H9 (cell line): ENCODE measurements at regions not wholly inside any gene's neighbourhood (a gene's known extent, or its start where the extent isn't known, plus 50 kb on each side); places are given as distances from the start of the nearest gene placed in this dataset.
A peak's percentile ranks its signal among the peaks of the same experiment; 100 is the strongest.

Experiments used
- DNase-seq: peaks from one replicate; pipeline ENCODE4 v3.0.0-alpha.2; 2017
- H2AFZ ChIP-seq: one replicate; pipeline ENCODE4 v1.6.1; 2013; ENCODE audit warnings: mild to moderate bottlenecking, low read length, control low read depth, moderate library complexity
- H2AK5ac ChIP-seq: 2 replicates; pipeline ENCODE4 v1.6.1; 2013; ENCODE audit warnings: low read length, control low read depth, mixed read lengths; ENCODE audit not compliant: insufficient read length
- H2BK120ac ChIP-seq: one replicate; pipeline ENCODE4 v1.6.1; 2013; ENCODE audit warnings: low read depth, mild to moderate bottlenecking, low read length, control low read depth, inconsistent platforms; ENCODE audit not compliant: poor library complexity, severe bottlenecking
- H2BK12ac ChIP-seq: 2 replicates; pipeline ENCODE4 v1.6.1; 2013; ENCODE audit warnings: low read length, control low read depth, mixed read lengths, low read depth; ENCODE audit not compliant: insufficient read length
- H2BK15ac ChIP-seq: 2 replicates; pipeline ENCODE4 v1.6.1; 2013; ENCODE audit warnings: low read depth, low read length, control low read depth
- H2BK20ac ChIP-seq: one replicate; pipeline ENCODE4 v1.6.1; 2013; ENCODE audit warnings: low read depth, mild to moderate bottlenecking, low read length, control low read depth, inconsistent platforms; ENCODE audit not compliant: poor library complexity, severe bottlenecking
- H2BK5ac ChIP-seq: 2 replicates; pipeline ENCODE4 v1.6.1; 2013; ENCODE audit warnings: low read length, control low read depth, mixed read lengths; ENCODE audit not compliant: insufficient read length
- H3K14ac ChIP-seq: 2 replicates; pipeline ENCODE4 v1.6.1; 2013; ENCODE audit warnings: low read length, control low read depth; ENCODE audit not compliant: insufficient read depth
- H3K18ac ChIP-seq: 2 replicates; pipeline ENCODE4 v1.6.1; 2013; ENCODE audit warnings: low read depth, mild to moderate bottlenecking, mixed read lengths, low read length, control low read depth; ENCODE audit not compliant: insufficient read length
- H3K23ac ChIP-seq: 2 replicates; pipeline ENCODE4 v1.6.1; 2013; ENCODE audit warnings: low read length, control low read depth, mixed read lengths, low read depth; ENCODE audit not compliant: insufficient read length
- H3K23me2 ChIP-seq: 2 replicates; pipeline ENCODE4 v1.6.1; 2013; ENCODE audit warnings: low read depth, mild to moderate bottlenecking, mixed read lengths, low read length, control low read depth; ENCODE audit not compliant: insufficient read length, poor library complexity, severe bottlenecking
- H3K27ac ChIP-seq: 2 replicates; pipeline ENCODE4 v1.5.1; 2013; ENCODE audit warnings: low read length, control low read depth, mixed read lengths, low read depth; ENCODE audit not compliant: insufficient read length
- H3K27me3 ChIP-seq: 2 replicates; pipeline ENCODE4 v1.6.1; 2013; ENCODE audit warnings: low read length, control low read depth, inconsistent platforms; ENCODE audit not compliant: insufficient read depth
- H3K4ac ChIP-seq: 2 replicates; pipeline ENCODE4 v1.6.1; 2013; ENCODE audit warnings: low read depth, mild to moderate bottlenecking, control low read depth, inconsistent platforms, low read length, moderate library complexity
- H3K4me1 ChIP-seq: 2 replicates; pipeline ENCODE4 v1.6.1; 2013; ENCODE audit warnings: low read length, control low read depth, inconsistent platforms; ENCODE audit not compliant: insufficient read depth
- H3K4me2 ChIP-seq: 2 replicates; pipeline ENCODE4 v1.6.1; 2013; ENCODE audit warnings: low read length, control low read depth, mixed read lengths; ENCODE audit not compliant: insufficient read length, insufficient read depth
- H3K56ac ChIP-seq: 2 replicates; pipeline ENCODE4 v1.6.1; 2013; ENCODE audit warnings: low read depth, mild to moderate bottlenecking, mixed read lengths, low read length, control low read depth; ENCODE audit not compliant: insufficient read length
- H3K79me1 ChIP-seq: 2 replicates; pipeline ENCODE4 v1.6.1; 2013; ENCODE audit warnings: low read depth, mild to moderate bottlenecking, moderate library complexity, low read length, control low read depth, inconsistent platforms; ENCODE audit not compliant: insufficient read depth, poor library complexity, severe bottlenecking
- H3K79me2 ChIP-seq: 2 replicates; pipeline ENCODE4 v1.6.1; 2013; ENCODE audit warnings: low read length, control low read depth, inconsistent platforms; ENCODE audit not compliant: insufficient read depth
- H3K9ac ChIP-seq: 2 replicates; pipeline ENCODE4 v1.6.1; 2013; ENCODE audit warnings: low read length, control low read depth, mixed read lengths; ENCODE audit not compliant: insufficient read length; ENCODE audit errors: extremely low read depth
- H3K9me3 ChIP-seq: one replicate; pipeline ENCODE4 v1.6.1; 2013; ENCODE audit warnings: low read depth, low read length, inconsistent platforms; ENCODE audit not compliant: control insufficient read depth
- H3T11ph ChIP-seq: one replicate; pipeline ENCODE4 v1.6.1; 2013; ENCODE audit warnings: mild to moderate bottlenecking, low read length, control low read depth, inconsistent platforms
- H4K20me1 ChIP-seq: one replicate; pipeline ENCODE4 v1.6.1; 2013; ENCODE audit not compliant: control insufficient read depth, insufficient read length, insufficient read depth
- H4K5ac ChIP-seq: 2 replicates; pipeline ENCODE4 v1.6.1; 2013; ENCODE audit warnings: low read depth, mild to moderate bottlenecking, mixed read lengths, low read length, control low read depth; ENCODE audit not compliant: insufficient read length
- H4K8ac ChIP-seq: replicated peaks from 2 replicates; pipeline ENCODE4 v1.6.1; 2013; ENCODE audit warnings: low read length, control low read depth, mixed read lengths, low read depth; ENCODE audit not compliant: insufficient read length
- H4K91ac ChIP-seq: 2 replicates; pipeline ENCODE4 v1.6.1; 2013; ENCODE audit warnings: low read depth, mild to moderate bottlenecking, moderate library complexity, mixed read lengths, low read length, control low read depth; ENCODE audit not compliant: insufficient read length
- H3K27ac Mint-ChIP-seq, 3 experiments: 2 replicates in 2 of 3; 3 replicates in 1 of 3; pipeline ENCODE4 v1.8.0; 2020 to 2021; ENCODE audit warnings: mixed read lengths in 3 of 3, mild to moderate bottlenecking in 1 of 3, moderate library complexity in 1 of 3
- H3K27me3 Mint-ChIP-seq: 2 replicates; pipeline ENCODE4 v1.8.0; 2021; ENCODE audit warnings: low read depth, mild to moderate bottlenecking, moderate library complexity, mixed read lengths
- H3K36me3 Mint-ChIP-seq, 3 experiments: 2 replicates in 2 of 3; 3 replicates in 1 of 3; pipeline ENCODE4 v1.8.0; 2020 to 2021; ENCODE audit warnings: low read depth in 3 of 3, mixed read lengths in 3 of 3; ENCODE audit not compliant: insufficient read depth in 1 of 3
- H3K4me1 Mint-ChIP-seq, 2 experiments: 2 replicates each; pipeline ENCODE4 v1.8.0; 2020; ENCODE audit warnings: mixed read lengths in 2 of 2
- H3K4me3 Mint-ChIP-seq, 2 experiments: 2 replicates in 1 of 2; 3 replicates in 1 of 2; pipeline ENCODE4 v1.8.0; 2020 to 2021; ENCODE audit warnings: mild to moderate bottlenecking in 2 of 2, mixed read lengths in 2 of 2, moderate library complexity in 1 of 2
- H3K9me3 Mint-ChIP-seq, 2 experiments: 2 replicates in 1 of 2; 3 replicates in 1 of 2; pipeline ENCODE4 v1.8.0; 2020; ENCODE audit warnings: mild to moderate bottlenecking in 2 of 2, mixed read lengths in 2 of 2, moderate library complexity in 1 of 2
- WGBS: extraction: QIAGEN DNeasy Blood & Tissue Kit; methylation state at CpG from one replicate; pipeline ENCODE4 v1.1.7; 2013; ENCODE audit warnings: missing lambda C conversion rate, low lambda C conversion rate, mixed read lengths; ENCODE audit not compliant: insufficient read length; ENCODE audit errors: extremely low coverage; 5-methylcytosine and 5-hydroxymethylcytosine counted together
- TF ChIP-seq, protein P1 (sequence below): fragments of 200-600 bp; sonication (generic); conservative IDR thresholded peaks from 3 replicates; pipeline ENCODE4 v1.8.0; 2021; ENCODE audit warnings: antibody characterized with exemption, mild to moderate bottlenecking

DNA sequence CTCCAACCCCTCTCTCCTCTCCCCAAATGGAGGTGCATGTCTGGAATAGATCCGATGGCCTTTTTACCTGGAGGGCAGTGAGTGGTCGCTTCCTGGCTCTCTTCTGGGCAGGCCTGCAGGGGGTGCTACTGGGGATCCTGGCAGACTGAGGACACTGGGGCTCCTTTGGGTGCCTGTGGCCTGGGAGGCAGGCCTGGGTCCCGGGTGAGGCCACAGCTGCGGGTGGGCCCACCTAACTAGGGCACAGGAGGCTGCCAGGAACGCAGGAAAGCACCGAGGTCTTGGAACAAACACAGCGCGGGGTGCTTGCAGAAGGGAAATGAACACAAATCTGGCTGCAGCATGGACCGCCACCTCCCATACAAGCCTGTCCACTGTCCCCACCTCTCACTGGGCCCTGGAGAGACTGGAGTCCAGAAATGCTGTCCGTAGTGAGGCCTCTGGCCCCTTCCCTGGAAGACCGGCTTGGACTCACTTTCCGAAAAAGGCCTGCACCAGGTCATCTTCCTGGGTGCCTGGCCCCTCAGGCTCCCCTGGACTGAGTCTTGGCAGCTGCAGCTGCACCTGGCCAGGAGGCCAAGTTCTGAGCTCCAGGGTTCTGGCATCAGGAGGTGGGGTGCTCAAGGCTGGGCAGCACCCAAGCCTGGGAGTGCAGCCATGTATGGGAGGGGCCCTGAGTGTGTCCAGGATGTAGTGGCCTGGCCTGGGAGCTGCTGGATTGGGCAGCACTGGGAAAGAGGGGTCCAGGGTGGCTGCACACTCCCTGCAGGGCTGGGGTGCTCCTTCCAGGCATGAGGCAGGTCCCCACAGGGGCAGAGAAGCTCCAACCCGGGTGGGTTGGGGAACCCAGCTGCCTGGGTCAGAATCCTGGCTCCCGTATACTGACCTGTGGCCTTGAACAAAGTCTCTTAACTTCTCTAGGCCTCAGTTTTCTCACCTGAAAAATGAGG is 195.1 kb downstream of the IRF8 start:
- no peak overlapping the region for H3K27ac Mint-ChIP-seq

More for the DNA sequence above, 195.1 kb downstream of the IRF8 start:
- Histone ChIP-seq H3T11ph (no peak overlapping the region), H3K9me3 (no peaks in the 10 kb centered on the region), H3K4me2 (no peak overlapping the region), H3K56ac (no peak overlapping the region), H2AFZ (no peak overlapping the region), H2AK5ac (no peak overlapping the region), H4K5ac (no peak overlapping the region), H3K4me1 (no peaks in the 10 kb centered on the region), H3K79me1 (no peaks in the 10 kb centered on the region), H4K8ac (peak overlapping the region; percentile 45), H3K18ac (no peak overlapping the region), H3K23ac (no peak overlapping the region), H2BK20ac (no peak overlapping the region), H2BK5ac (no peak overlapping the region), H3K79me2 (no peaks in the 10 kb centered on the region), H4K20me1 (no peaks in the 10 kb centered on the region), H3K27me3 (no peaks in the 10 kb centered on the region), H3K4ac (no peak overlapping the region), H3K23me2 (no peaks in the 10 kb centered on the region), H2BK12ac (no peak overlapping the region), H3K27ac (no peak overlapping the region), H2BK120ac (no peak overlapping the region), H3K14ac (no peak overlapping the region), H4K91ac (no peak overlapping the region), H2BK15ac (no peak overlapping the region), H3K9ac (no peak overlapping the region)
- Mint-ChIP-seq H3K36me3 (no peaks in the 10 kb centered on the region), H3K27me3 (peaks cover 6% of the 10 kb centered on the region), H3K4me3 (no peak overlapping the region), H3K9me3 (no peaks in the 10 kb centered on the region), H3K4me1 (peaks cover 9 to 14% of the 10 kb centered on the region in 2 experiments)
- WGBS: no CpG with 5 or more reads among the region's 14 CpGs
- TF ChIP-seq, protein P1, sequence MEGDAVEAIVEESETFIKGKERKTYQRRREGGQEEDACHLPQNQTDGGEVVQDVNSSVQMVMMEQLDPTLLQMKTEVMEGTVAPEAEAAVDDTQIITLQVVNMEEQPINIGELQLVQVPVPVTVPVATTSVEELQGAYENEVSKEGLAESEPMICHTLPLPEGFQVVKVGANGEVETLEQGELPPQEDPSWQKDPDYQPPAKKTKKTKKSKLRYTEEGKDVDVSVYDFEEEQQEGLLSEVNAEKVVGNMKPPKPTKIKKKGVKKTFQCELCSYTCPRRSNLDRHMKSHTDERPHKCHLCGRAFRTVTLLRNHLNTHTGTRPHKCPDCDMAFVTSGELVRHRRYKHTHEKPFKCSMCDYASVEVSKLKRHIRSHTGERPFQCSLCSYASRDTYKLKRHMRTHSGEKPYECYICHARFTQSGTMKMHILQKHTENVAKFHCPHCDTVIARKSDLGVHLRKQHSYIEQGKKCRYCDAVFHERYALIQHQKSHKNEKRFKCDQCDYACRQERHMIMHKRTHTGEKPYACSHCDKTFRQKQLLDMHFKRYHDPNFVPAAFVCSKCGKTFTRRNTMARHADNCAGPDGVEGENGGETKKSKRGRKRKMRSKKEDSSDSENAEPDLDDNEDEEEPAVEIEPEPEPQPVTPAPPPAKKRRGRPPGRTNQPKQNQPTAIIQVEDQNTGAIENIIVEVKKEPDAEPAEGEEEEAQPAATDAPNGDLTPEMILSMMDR: peak; percentile 50
- no peak for DNase-seq
